ENCODE measurements at regions not wholly inside any gene's neighbourhood (a gene's known extent, or its start where the extent isn't known, plus 50 kb on each side); places are given as distances from the start of the nearest gene placed in this dataset.

- Histone ChIP-seq H3K4me1 (no peaks in the 10 kb centered on the region), H3K36me3 (no peaks in the 10 kb centered on the region), H3K4me3 (no peak overlapping the region), H3K9me3 (no peaks in the 10 kb centered on the region), H3K27ac (no peak overlapping the region), H3K27me3 (no peaks in the 10 kb centered on the region)
- intact Hi-C loops (cut with DNase I) = no loop called here
- DNase-seq (ENCODE audit: low spot score in 2 of 2) = no peak
- TF ChIP-seq CTCF (IDR thresholded peaks at IDR 0.05) = no peak
Observed at GRCh38 chr6:18978337-18979128, 591.4 kb downstream of the RNF144B start.

- Histone ChIP-seq H3K9me3 (no peaks in the 10 kb centered on the region), H3K27ac (no peak overlapping the region), H3K4me3 (no peak overlapping the region), H3K4me1 (no peaks in the 10 kb centered on the region), H3K27me3 (no peaks in the 10 kb centered on the region), H3K36me3 (no peaks in the 10 kb centered on the region)
- intact Hi-C loops (cut with DNase I) = no loop called here
- DNase-seq (ENCODE audit: low spot score in 2 of 2) = no peak
- TF ChIP-seq CTCF (IDR thresholded peaks at IDR 0.05) = no peak
Observed at GRCh38 chr6:18985061-18985460, 597.9 kb downstream of the RNF144B start.

GRCh38 chr6:18985996-18986395, 598.8 kb downstream of the RNF144B start:
- Histone ChIP-seq H3K4me3 (no peak overlapping the region), H3K27ac (no peak overlapping the region), H3K4me1 (no peaks in the 10 kb centered on the region), H3K36me3 (no peaks in the 10 kb centered on the region), H3K27me3 (no peaks in the 10 kb centered on the region), H3K9me3 (no peaks in the 10 kb centered on the region)
- no peak for TF ChIP-seq CTCF (IDR thresholded peaks at IDR 0.05)
- DNase-seq (ENCODE audit: low spot score in 2 of 2) = no peak
- intact Hi-C loops (cut with DNase I) = no loop called here

- intact Hi-C loops (cut with DNase I) = no loop called here
- H3K4me1 ChIP-seq = no peaks in the 10 kb centered on the region
- no peaks in the 10 kb centered on the region for H3K36me3 ChIP-seq
- no peak overlapping the region for H3K4me3 ChIP-seq
- no peak for TF ChIP-seq CTCF (IDR thresholded peaks at IDR 0.05)
- no peaks in the 10 kb centered on the region for H3K9me3 ChIP-seq
- H3K27me3 ChIP-seq = no peaks in the 10 kb centered on the region
- no peak overlapping the region for H3K27ac ChIP-seq
- DNase-seq (ENCODE audit: low spot score in 2 of 2) = no peak
Observed at GRCh38 chr6:18988636-18989035, 601.5 kb downstream of the RNF144B start.

- no peaks in the 10 kb centered on the region for H3K27me3 ChIP-seq
Observed at GRCh38 chr6:18990059-18990978, 603.2 kb downstream of the RNF144B start.

More at GRCh38 chr6:18990059-18990978, 603.2 kb downstream of the RNF144B start:
- TF ChIP-seq CTCF (IDR thresholded peaks at IDR 0.05) = peak in 2 of 3 experiments; percentile 29 to 49
- Histone ChIP-seq H3K4me1 (no peaks in the 10 kb centered on the region), H3K36me3 (no peaks in the 10 kb centered on the region), H3K27ac (no peak overlapping the region), H3K4me3 (no peak overlapping the region), H3K9me3 (peaks cover 0 to 4% of the 10 kb centered on the region in 2 donors)
- intact Hi-C loops (cut with DNase I) = no loop called here
- DNase-seq (ENCODE audit: low spot score in 2 of 2) = peak in 1 of 2 donors; percentile 63

All from ascending aorta (tissue), 2 donors.